ENCODE measurements at regions not wholly inside any gene's neighbourhood (a gene's known extent, or its start where the extent isn't known, plus 50 kb on each side); places are given as distances from the start of the nearest gene placed in this dataset.
"Not testable (repeated sequence)": the region's sequence is repeated elsewhere in the genome, so short reads cannot be mapped to it uniquely, and the experiment has no call there.

DNA sequence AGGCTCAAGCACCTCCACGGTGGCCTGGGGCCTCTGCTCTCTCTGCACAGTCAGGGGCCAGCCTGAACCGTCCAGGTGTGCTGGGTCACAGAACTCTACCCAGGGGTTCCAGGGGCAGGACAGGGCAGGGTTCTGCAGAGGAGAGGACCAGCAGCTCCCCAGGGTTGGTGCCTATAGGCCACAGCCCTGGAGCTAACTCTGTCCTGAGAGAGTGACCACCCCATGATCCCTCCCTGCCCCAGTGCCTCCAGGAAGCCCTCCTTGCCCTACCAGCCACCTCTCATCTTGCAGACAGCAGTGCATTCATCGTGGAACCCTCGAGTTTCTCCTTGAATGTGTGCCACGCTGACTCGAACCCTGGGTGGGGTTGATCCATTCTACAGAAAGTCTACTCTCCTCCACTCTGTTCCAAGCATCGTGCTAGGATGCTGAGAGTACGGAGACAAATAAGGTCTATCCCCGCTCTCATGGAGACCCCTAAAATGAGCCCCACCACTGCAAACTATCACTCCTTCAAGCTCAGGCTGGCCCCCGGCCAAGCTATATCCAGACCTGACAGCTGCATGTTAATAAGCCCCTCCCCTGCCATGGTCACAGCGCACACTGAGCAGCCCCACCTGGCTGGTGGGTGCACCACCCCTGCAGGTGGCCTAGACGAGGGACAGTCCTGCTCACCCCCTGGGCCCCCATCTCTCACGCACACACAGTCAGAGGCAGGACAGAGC, 138.1 kb upstream of the FOXD4L5 start:
- H4K8ac ChIP-seq (ENCODE audit: low read length); H3K27ac ChIP-seq (ENCODE audit: low read length, poor library complexity, severe bottlenecking); H3K4ac ChIP-seq (ENCODE audit: low read depth in 1 of 2, low read length in 2 of 2); H2BK5ac ChIP-seq (ENCODE audit: low read depth, low read length, poor library complexity, severe bottlenecking); H3K36me3 ChIP-seq (ENCODE audit: control insufficient read depth in 1 of 2, insufficient read depth in 2 of 2, low read depth in 1 of 2, low read length in 2 of 2); H3K4me3 ChIP-seq (ENCODE audit: insufficient read depth in 1 of 2, low read depth in 1 of 2, low read length in 2 of 2); H2AFZ ChIP-seq (ENCODE audit: low read depth, low read length); H3K79me1 ChIP-seq (replicated peaks; ENCODE audit: low read length, poor library complexity, severe bottlenecking); H2BK15ac ChIP-seq (ENCODE audit: low read depth, poor library complexity, severe bottlenecking); H3K9ac ChIP-seq (ENCODE audit: low read length); H3K9me3 ChIP-seq (ENCODE audit: control insufficient read depth, low read length); H2BK12ac ChIP-seq (ENCODE audit: low read length in 2 of 2); H3K27me3 ChIP-seq (ENCODE audit: control insufficient read depth in 1 of 2, insufficient read depth in 1 of 2, low read length in 2 of 2); H2AK5ac ChIP-seq (ENCODE audit: low read length, severe bottlenecking); H3K4me2 ChIP-seq (ENCODE audit: low read length, poor library complexity, severe bottlenecking); H3K4me1 ChIP-seq (ENCODE audit: control insufficient read depth, insufficient read depth, low read depth, low read length); H2BK120ac ChIP-seq (ENCODE audit: low read depth, low read length); H3K18ac ChIP-seq (ENCODE audit: low read depth in 1 of 2, low read length in 2 of 2); H4K91ac ChIP-seq (ENCODE audit: low read length); H3K23ac ChIP-seq (ENCODE audit: low read length in 2 of 2); H3K14ac ChIP-seq (ENCODE audit: low read length in 2 of 2); DNase-seq: not testable (repeated sequence)
- 89% methylated on average over 9 of the region's 13 CpGs for WGBS

DNA sequence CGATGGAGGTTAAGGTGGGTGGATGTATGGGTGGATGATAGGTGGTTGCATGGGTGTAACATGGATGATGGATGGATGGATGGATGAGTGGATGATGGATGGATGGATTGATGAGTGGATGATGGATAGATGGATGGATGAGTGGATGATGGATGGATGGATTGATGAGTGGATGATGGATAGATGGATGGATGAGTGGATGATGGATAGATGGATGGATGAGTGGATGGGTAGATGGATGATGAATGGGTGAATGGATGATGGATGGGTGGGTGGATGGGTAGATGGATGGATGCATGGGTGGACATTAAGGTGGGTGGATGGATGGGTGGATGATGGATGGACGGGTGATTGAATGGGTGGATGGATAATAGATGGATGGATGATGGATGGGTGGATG, 136.5 kb upstream of the FOXD4L5 start:
- WGBS = 69% methylated on average over 2 of the region's 2 CpGs
- H3K4me1 ChIP-seq (ENCODE audit: control insufficient read depth, insufficient read depth, low read depth, low read length); H2AFZ ChIP-seq (ENCODE audit: low read depth, low read length); H2BK120ac ChIP-seq (ENCODE audit: low read depth, low read length); H3K4ac ChIP-seq (ENCODE audit: low read depth in 1 of 2, low read length in 2 of 2); H3K36me3 ChIP-seq (ENCODE audit: control insufficient read depth in 1 of 2, insufficient read depth in 2 of 2, low read depth in 1 of 2, low read length in 2 of 2); H3K4me3 ChIP-seq (ENCODE audit: insufficient read depth in 1 of 2, low read depth in 1 of 2, low read length in 2 of 2); DNase-seq; H2BK5ac ChIP-seq (ENCODE audit: low read depth, low read length, poor library complexity, severe bottlenecking); H2BK12ac ChIP-seq (ENCODE audit: low read length in 2 of 2); H3K79me1 ChIP-seq (replicated peaks; ENCODE audit: low read length, poor library complexity, severe bottlenecking); H4K91ac ChIP-seq (ENCODE audit: low read length); H3K9me3 ChIP-seq (ENCODE audit: control insufficient read depth, low read length); H3K14ac ChIP-seq (ENCODE audit: low read length in 2 of 2); H4K8ac ChIP-seq (ENCODE audit: low read length); H3K23ac ChIP-seq (ENCODE audit: low read length in 2 of 2); H3K27me3 ChIP-seq (ENCODE audit: control insufficient read depth in 1 of 2, insufficient read depth in 1 of 2, low read length in 2 of 2); H3K18ac ChIP-seq (ENCODE audit: low read depth in 1 of 2, low read length in 2 of 2); H3K9ac ChIP-seq (ENCODE audit: low read length); H2BK15ac ChIP-seq (ENCODE audit: low read depth, poor library complexity, severe bottlenecking); H3K27ac ChIP-seq (ENCODE audit: low read length, poor library complexity, severe bottlenecking); H3K4me2 ChIP-seq (ENCODE audit: low read length, poor library complexity, severe bottlenecking); H2AK5ac ChIP-seq (ENCODE audit: low read length, severe bottlenecking): not testable (repeated sequence)

DNA sequence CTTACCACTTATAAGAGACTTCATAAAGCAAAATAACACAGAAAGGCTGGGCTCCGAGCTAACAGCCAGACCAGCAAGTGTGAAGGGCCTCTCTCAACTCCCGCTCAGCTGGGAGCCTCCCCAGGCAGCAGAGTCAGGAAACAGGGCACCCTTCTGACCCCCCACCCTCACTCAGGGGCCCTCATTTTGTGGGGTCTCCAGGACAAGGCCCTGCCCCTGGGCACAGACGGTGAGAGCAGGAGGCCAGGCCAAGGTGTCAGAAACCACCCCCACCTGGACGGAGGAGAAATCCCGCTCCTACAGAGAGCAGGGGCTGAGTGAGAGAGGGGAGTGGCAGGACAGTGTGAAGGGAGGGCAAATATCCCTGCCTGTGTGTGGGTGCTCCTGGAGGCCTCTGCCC, 135.8 kb upstream of the FOXD4L5 start:
- H3K27ac ChIP-seq (ENCODE audit: low read length, poor library complexity, severe bottlenecking) = no peak overlapping the region

DNA sequence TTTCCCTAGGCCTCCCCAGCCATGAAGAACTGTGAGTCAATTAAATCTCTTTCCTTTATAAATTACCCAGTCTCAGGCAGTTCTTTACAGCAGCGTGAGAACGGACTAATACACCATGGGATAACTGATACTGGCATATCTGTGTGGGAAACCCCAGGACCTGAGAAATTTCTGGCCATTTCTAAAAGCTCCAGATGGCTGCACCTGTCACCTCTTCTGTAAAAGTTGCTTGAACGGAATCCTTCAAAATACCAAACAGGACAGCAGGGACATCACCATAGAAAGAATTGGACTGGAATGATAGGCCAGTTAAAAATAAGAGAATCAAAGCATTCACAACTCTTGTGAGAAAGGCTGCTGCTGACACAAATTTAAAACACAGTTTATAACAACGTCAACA, 134.0 kb upstream of the FOXD4L5 start:
- not testable (repeated sequence) for H2BK12ac ChIP-seq (ENCODE audit: low read length in 2 of 2); H2AFZ ChIP-seq (ENCODE audit: low read depth, low read length); H3K18ac ChIP-seq (ENCODE audit: low read depth in 1 of 2, low read length in 2 of 2); H2BK15ac ChIP-seq (ENCODE audit: low read depth, poor library complexity, severe bottlenecking); H4K91ac ChIP-seq (ENCODE audit: low read length); H3K23ac ChIP-seq (ENCODE audit: low read length in 2 of 2); H3K27me3 ChIP-seq (ENCODE audit: control insufficient read depth in 1 of 2, insufficient read depth in 1 of 2, low read length in 2 of 2); H3K4me3 ChIP-seq (ENCODE audit: insufficient read depth in 1 of 2, low read depth in 1 of 2, low read length in 2 of 2); H3K14ac ChIP-seq (ENCODE audit: low read length in 2 of 2); H2BK120ac ChIP-seq (ENCODE audit: low read depth, low read length); H3K4me2 ChIP-seq (ENCODE audit: low read length, poor library complexity, severe bottlenecking); H3K9me3 ChIP-seq (ENCODE audit: control insufficient read depth, low read length); H3K4me1 ChIP-seq (ENCODE audit: control insufficient read depth, insufficient read depth, low read depth, low read length); H2AK5ac ChIP-seq (ENCODE audit: low read length, severe bottlenecking); H3K27ac ChIP-seq (ENCODE audit: low read length, poor library complexity, severe bottlenecking); DNase-seq; H3K4ac ChIP-seq (ENCODE audit: low read depth in 1 of 2, low read length in 2 of 2); H2BK5ac ChIP-seq (ENCODE audit: low read depth, low read length, poor library complexity, severe bottlenecking); H3K79me1 ChIP-seq (replicated peaks; ENCODE audit: low read length, poor library complexity, severe bottlenecking); H3K36me3 ChIP-seq (ENCODE audit: control insufficient read depth in 1 of 2, insufficient read depth in 2 of 2, low read depth in 1 of 2, low read length in 2 of 2); H4K8ac ChIP-seq (ENCODE audit: low read length); H3K9ac ChIP-seq (ENCODE audit: low read length)
- 66% methylated on average over 3 of the region's 4 CpGs for WGBS

More for the DNA sequence above, 135.8 kb upstream of the FOXD4L5 start:
- Histone ChIP-seq H2AFZ (ENCODE audit: low read depth, low read length) (no peak overlapping the region), H3K4me3 (ENCODE audit: insufficient read depth in 1 of 2, low read depth in 1 of 2, low read length in 2 of 2) (no peak overlapping the region), H2BK12ac (ENCODE audit: low read length in 2 of 2) (no peak overlapping the region), H3K4me1 (ENCODE audit: control insufficient read depth, insufficient read depth, low read depth, low read length) (no peaks in the 10 kb centered on the region), H4K8ac (ENCODE audit: low read length) (no peak overlapping the region), H3K4me2 (ENCODE audit: low read length, poor library complexity, severe bottlenecking) (no peak overlapping the region), H3K14ac (ENCODE audit: low read length in 2 of 2) (no peak overlapping the region), H3K4ac (ENCODE audit: low read depth in 1 of 2, low read length in 2 of 2) (no peak overlapping the region), H2BK120ac (ENCODE audit: low read depth, low read length) (no peak overlapping the region), H4K91ac (ENCODE audit: low read length) (no peak overlapping the region), H2BK15ac (ENCODE audit: low read depth, poor library complexity, severe bottlenecking) (no peak overlapping the region), H3K9ac (ENCODE audit: low read length) (no peak overlapping the region), H3K18ac (ENCODE audit: low read depth in 1 of 2, low read length in 2 of 2) (no peak overlapping the region), H3K79me1 (replicated peaks; ENCODE audit: low read length, poor library complexity, severe bottlenecking) (no peaks in the 10 kb centered on the region), H3K23ac (ENCODE audit: low read length in 2 of 2) (no peak overlapping the region), H2AK5ac (ENCODE audit: low read length, severe bottlenecking) (no peak overlapping the region), H3K27me3 (ENCODE audit: control insufficient read depth in 1 of 2, insufficient read depth in 1 of 2, low read length in 2 of 2) (no peaks in the 10 kb centered on the region), H3K9me3 (ENCODE audit: control insufficient read depth, low read length) (no peaks in the 10 kb centered on the region), H2BK5ac (ENCODE audit: low read depth, low read length, poor library complexity, severe bottlenecking) (no peak overlapping the region), H3K36me3 (ENCODE audit: control insufficient read depth in 1 of 2, insufficient read depth in 2 of 2, low read depth in 1 of 2, low read length in 2 of 2) (no peaks in the 10 kb centered on the region)
- 88% methylated on average over 2 of the region's 5 CpGs for WGBS
- DNase-seq = no peak
